ENCODE measurements at regions not wholly inside any gene's neighbourhood (a gene's known extent, or its start where the extent isn't known, plus 50 kb on each side); places are given as distances from the start of the nearest gene placed in this dataset.

- BruUV-seq (replicated peaks), result no TSS peak
- Histone ChIP-seq H3K79me1 (ENCODE audit: low read depth in 1 of 2, low read length in 2 of 2) (no peaks in the 10 kb centered on the region), H3K14ac (replicated peaks; ENCODE audit: low read depth, low read length) (no peak overlapping the region), H3K56ac (ENCODE audit: extremely low read depth, insufficient read depth, low read length) (no peak overlapping the region; the same call in 1 of the 2 replicates), H3K4me3 (ENCODE audit: insufficient read depth, low read depth, low read length) (no peak overlapping the region), H3K4ac (ENCODE audit: low read depth, low read length) (no peak overlapping the region), H2BK15ac (ENCODE audit: low read depth, low read length) (0 out of 3 replicates have a peak overlapping the region, but pooled peaks have one; percentile 0), H2BK120ac (ENCODE audit: low read depth, low read length) (no peak overlapping the region), H3K27ac (ENCODE audit: insufficient read depth, low read length) (no peak overlapping the region; the same call in 1 of the 2 replicates), H4K8ac (ENCODE audit: low read depth in 2 of 2, low read length in 2 of 2) (no peak overlapping the region), H2AK5ac (ENCODE audit: low read depth, low read length) (no peak overlapping the region), H4K91ac (ENCODE audit: insufficient read depth, low read depth, low read length) (no peak overlapping the region), H2BK20ac (ENCODE audit: low read depth, low read length) (no peak overlapping the region), H3K18ac (ENCODE audit: low read depth, low read length) (no peak overlapping the region), H3K9ac (ENCODE audit: low read depth, low read length) (no peak overlapping the region), H3K27me3 (ENCODE audit: control insufficient read depth, insufficient read depth, low read length) (no peaks in the 10 kb centered on the region), H2AK9ac (replicated peaks; ENCODE audit: low read depth, low read length, poor library complexity) (no peak overlapping the region), H4K20me1 (ENCODE audit: insufficient read depth, low read length) (no peaks in the 10 kb centered on the region), H3K4me1 (ENCODE audit: control insufficient read depth, insufficient read depth, low read length) (0 out of 2 replicates have a peak, but pooled peaks cover 1% of the 10 kb centered on the region), H3K36me3 (ENCODE audit: control insufficient read depth, insufficient read depth, low read length) (no peaks in the 10 kb centered on the region), H3K9me1 (ENCODE audit: insufficient read depth, low read length) (no peaks in the 10 kb centered on the region), H2AFZ (replicated peaks; ENCODE audit: low read length, poor library complexity) (no peak overlapping the region), H4K5ac (ENCODE audit: low read depth, low read length) (no peak overlapping the region), H3K4me2 (ENCODE audit: low read depth, low read length) (no peak overlapping the region), H3K9me3 (ENCODE audit: control insufficient read depth, insufficient read depth, low read length) (no peaks in the 10 kb centered on the region), H3K23ac (ENCODE audit: low read depth, low read length) (no peak overlapping the region), H2BK5ac (ENCODE audit: low read depth, low read length, poor library complexity, severe bottlenecking) (no peak overlapping the region)
- intact Hi-C loops (cut with micrococcal nuclease) (no loop called here), dilution Hi-C loops (cut with HindIII; ENCODE audit: low sequenced_read_pairs, unreplicated experiment) (no loop called here), in situ Hi-C loops (cut with MboI; ENCODE audit: low sequenced_read_pairs) (no loop called here)
- DNase-seq (no peak), ATAC-seq (ENCODE audit: low read depth) (no peak)
- TF ChIP-seq CEBPB (IDR thresholded peaks at IDR 0.05; ENCODE audit: low read depth, low read length) (no peak), MXI1 (IDR thresholded peaks at IDR 0.05; ENCODE audit: borderline replicate concordance, low read depth, low read length) (no peak), SMC3 (IDR thresholded peaks at IDR 0.05; ENCODE audit: low read depth, low read length) (no peak), RCOR1 (IDR thresholded peaks at IDR 0.05; ENCODE audit: insufficient replicate concordance, low read length) (no peak), FOS (IDR thresholded peaks at IDR 0.05; ENCODE audit: low read depth, low read length) (no peak), RAD21 (IDR thresholded peaks at IDR 0.05; ENCODE audit: low read length) (no peak), BHLHE40 (IDR thresholded peaks at IDR 0.05; ENCODE audit: low read depth, low read length) (no peak), RFX5 (IDR thresholded peaks at IDR 0.05; ENCODE audit: low read depth, low read length) (no peak), MAZ (IDR thresholded peaks at IDR 0.05; ENCODE audit: borderline replicate concordance, low read depth, low read length) (no peak), MAFK (IDR thresholded peaks at IDR 0.05; ENCODE audit: low read depth, low read length) (no peak), CHD1 (IDR thresholded peaks at IDR 0.05; ENCODE audit: low read depth, low read length) (no peak), NFE2L2 (IDR thresholded peaks at IDR 0.05; ENCODE audit: low read depth, low read length) (no peak), ELK1 (IDR thresholded peaks at IDR 0.05; ENCODE audit: borderline replicate concordance, low read depth, low read length) (no peak), POLR2A (IDR thresholded peaks at IDR 0.05; ENCODE audit: low read depth, low read length) (no peak)
- TF ChIP-seq, protein P1, sequence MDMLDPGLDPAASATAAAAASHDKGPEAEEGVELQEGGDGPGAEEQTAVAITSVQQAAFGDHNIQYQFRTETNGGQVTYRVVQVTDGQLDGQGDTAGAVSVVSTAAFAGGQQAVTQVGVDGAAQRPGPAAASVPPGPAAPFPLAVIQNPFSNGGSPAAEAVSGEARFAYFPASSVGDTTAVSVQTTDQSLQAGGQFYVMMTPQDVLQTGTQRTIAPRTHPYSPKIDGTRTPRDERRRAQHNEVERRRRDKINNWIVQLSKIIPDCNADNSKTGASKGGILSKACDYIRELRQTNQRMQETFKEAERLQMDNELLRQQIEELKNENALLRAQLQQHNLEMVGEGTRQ (IDR thresholded peaks at IDR 0.05; ENCODE audit: low read depth, low read length), result no peak
- TF ChIP-seq, protein P2, sequence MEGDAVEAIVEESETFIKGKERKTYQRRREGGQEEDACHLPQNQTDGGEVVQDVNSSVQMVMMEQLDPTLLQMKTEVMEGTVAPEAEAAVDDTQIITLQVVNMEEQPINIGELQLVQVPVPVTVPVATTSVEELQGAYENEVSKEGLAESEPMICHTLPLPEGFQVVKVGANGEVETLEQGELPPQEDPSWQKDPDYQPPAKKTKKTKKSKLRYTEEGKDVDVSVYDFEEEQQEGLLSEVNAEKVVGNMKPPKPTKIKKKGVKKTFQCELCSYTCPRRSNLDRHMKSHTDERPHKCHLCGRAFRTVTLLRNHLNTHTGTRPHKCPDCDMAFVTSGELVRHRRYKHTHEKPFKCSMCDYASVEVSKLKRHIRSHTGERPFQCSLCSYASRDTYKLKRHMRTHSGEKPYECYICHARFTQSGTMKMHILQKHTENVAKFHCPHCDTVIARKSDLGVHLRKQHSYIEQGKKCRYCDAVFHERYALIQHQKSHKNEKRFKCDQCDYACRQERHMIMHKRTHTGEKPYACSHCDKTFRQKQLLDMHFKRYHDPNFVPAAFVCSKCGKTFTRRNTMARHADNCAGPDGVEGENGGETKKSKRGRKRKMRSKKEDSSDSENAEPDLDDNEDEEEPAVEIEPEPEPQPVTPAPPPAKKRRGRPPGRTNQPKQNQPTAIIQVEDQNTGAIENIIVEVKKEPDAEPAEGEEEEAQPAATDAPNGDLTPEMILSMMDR (conservative IDR thresholded peaks at IDR 0.05; ENCODE audit: low read depth, low read length), result no peak
- ChIA-PET CTCF (no interaction called here), POLR2A (ENCODE audit: unreplicated experiment) (no interaction called here)
- WGBS, 2 experiments (ENCODE audit: extremely low coverage in 2 of 2, insufficient read length in 1 of 2), result no CpG with 5 or more reads among the region's 9 CpGs
These were observed 343.5 kb upstream of the MANEA start for GRCh38 chr6:95233879-95234278.

All from IMR-90 (cell line).